ENCODE measurements at regions not wholly inside any gene's neighbourhood (a gene's known extent, or its start where the extent isn't known, plus 50 kb on each side); places are given as distances from the start of the nearest gene placed in this dataset.

DNA sequence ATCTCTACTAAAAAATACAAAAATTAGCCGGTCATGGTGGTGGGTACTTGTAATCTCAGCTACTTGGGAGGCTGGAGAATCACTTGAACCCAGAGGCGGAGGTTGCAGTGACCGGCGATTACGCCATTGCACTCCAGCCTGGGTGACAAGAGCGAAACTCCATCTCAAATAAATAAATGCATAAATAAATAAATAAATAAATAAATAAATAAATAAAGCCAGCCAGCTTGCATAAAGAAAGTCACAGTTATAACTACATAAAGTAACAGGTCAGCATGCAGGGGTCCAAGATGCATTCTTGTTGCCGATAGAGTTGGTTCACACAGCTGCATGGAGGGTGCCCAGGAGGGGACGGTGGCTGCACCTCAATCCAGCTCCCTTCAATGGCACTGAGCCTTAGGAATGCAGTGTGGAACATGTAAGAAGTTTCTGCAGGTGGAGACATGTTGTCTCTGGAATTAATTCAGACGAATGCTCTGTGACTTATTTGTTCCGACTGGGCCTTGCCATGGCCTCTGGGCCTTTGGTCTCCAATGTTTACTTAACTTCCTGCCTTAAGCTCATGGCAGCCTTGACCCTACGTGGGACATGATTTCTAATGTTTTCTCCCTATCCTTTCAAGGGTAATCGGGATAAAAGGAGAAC, 159.6 kb upstream of the PRKCQ start:
- TF ChIP-seq, protein P1, sequence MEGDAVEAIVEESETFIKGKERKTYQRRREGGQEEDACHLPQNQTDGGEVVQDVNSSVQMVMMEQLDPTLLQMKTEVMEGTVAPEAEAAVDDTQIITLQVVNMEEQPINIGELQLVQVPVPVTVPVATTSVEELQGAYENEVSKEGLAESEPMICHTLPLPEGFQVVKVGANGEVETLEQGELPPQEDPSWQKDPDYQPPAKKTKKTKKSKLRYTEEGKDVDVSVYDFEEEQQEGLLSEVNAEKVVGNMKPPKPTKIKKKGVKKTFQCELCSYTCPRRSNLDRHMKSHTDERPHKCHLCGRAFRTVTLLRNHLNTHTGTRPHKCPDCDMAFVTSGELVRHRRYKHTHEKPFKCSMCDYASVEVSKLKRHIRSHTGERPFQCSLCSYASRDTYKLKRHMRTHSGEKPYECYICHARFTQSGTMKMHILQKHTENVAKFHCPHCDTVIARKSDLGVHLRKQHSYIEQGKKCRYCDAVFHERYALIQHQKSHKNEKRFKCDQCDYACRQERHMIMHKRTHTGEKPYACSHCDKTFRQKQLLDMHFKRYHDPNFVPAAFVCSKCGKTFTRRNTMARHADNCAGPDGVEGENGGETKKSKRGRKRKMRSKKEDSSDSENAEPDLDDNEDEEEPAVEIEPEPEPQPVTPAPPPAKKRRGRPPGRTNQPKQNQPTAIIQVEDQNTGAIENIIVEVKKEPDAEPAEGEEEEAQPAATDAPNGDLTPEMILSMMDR (IDR thresholded peaks at IDR 0.05) = no peak
- no peak for TF ChIP-seq EZH2 (IDR thresholded peaks at IDR 0.05)

Data from neural progenitor cell (in vitro differentiated cells).